Liver (tissue), 8 donors: ENCODE measurements at regions not wholly inside any gene's neighbourhood (a gene's known extent, or its start where the extent isn't known, plus 50 kb on each side); places are given as distances from the start of the nearest gene placed in this dataset.

ENCODE experiments used
- DNase-seq: peaks from one replicate; pipeline ENCODE4 v3.0.0-alpha.2; 2017; ENCODE audit warnings: low spot score
- H3K27ac ChIP-seq, 2 donors: one replicate each; pipeline ENCODE4 v1.7.0; 2013; ENCODE audit warnings: inconsistent platforms in 2 of 2, low read length in 2 of 2, control low read depth in 1 of 2, low read depth in 1 of 2, mild to moderate bottlenecking in 1 of 2
- H3K27me3 ChIP-seq, 4 donors: one replicate each; pipeline versions ENCODE4 v1.6.1 to v1.7.0; 2013; ENCODE audit warnings: low read length in 3 of 4, inconsistent platforms in 1 of 4, mild to moderate bottlenecking in 1 of 4, moderate library complexity in 1 of 4; ENCODE audit not compliant: control insufficient read depth in 4 of 4, insufficient read depth in 4 of 4
- H3K36me3 ChIP-seq, 4 donors: one replicate each; pipeline versions ENCODE4 v1.6.1 to v1.7.0; 2013; ENCODE audit warnings: low read length in 3 of 4, mild to moderate bottlenecking in 3 of 4, low read depth in 1 of 4, moderate library complexity in 1 of 4; ENCODE audit not compliant: control insufficient read depth in 4 of 4, insufficient read depth in 3 of 4
- H3K4me1 ChIP-seq, 4 donors: one replicate each; pipeline versions ENCODE4 v1.6.1 to v1.7.0; 2013; ENCODE audit warnings: low read length in 3 of 4, mild to moderate bottlenecking in 3 of 4, moderate library complexity in 1 of 4; ENCODE audit not compliant: control insufficient read depth in 4 of 4, insufficient read depth in 4 of 4
- H3K4me3 ChIP-seq, 3 donors: one replicate each; pipeline versions ENCODE4 v1.6.1 to v1.7.0; 2013; ENCODE audit warnings: low read length in 3 of 3, control low read depth in 1 of 3, low read depth in 1 of 3, mild to moderate bottlenecking in 1 of 3
- H3K9ac ChIP-seq, 2 donors: one replicate each; pipeline ENCODE4 v1.7.0; 2013; ENCODE audit warnings: low read length in 2 of 2, mild to moderate bottlenecking in 2 of 2, moderate library complexity in 2 of 2, control low read depth in 1 of 2, low read depth in 1 of 2
- H3K9me3 ChIP-seq, 4 donors: one replicate each; pipeline versions ENCODE4 v1.6.1 to v1.7.0; 2013; ENCODE audit warnings: low read length in 3 of 4; ENCODE audit not compliant: control insufficient read depth in 4 of 4
- ATF3 ChIP-seq: IDR thresholded peaks from 2 replicates; pipeline ENCODE4 v1.6.1; 2016; ENCODE audit warnings: antibody characterized with exemption
- CTCF ChIP-seq: fragments of 150-350 bp; IDR thresholded peaks from 2 replicates; pipeline ENCODE4 v1.5.1; 2017; ENCODE audit warnings: improper control_type of control experiment, low read depth, low read length; ENCODE audit not compliant: missing input control
- EGR1 ChIP-seq, 2 donors: IDR thresholded peaks; 2 replicates each; pipeline ENCODE4 v1.6.1; 2016 to 2018; ENCODE audit warnings: antibody characterized with exemption in 2 of 2, low read depth in 2 of 2
- FOXA1 ChIP-seq: IDR thresholded peaks from 2 replicates; pipeline ENCODE4 v1.6.1; 2016; ENCODE audit warnings: antibody characterized with exemption
- FOXA2 ChIP-seq: IDR thresholded peaks from 2 replicates; pipeline ENCODE4 v1.6.1; 2016; ENCODE audit warnings: antibody characterized with exemption
- HNF4A ChIP-seq, 2 donors: conservative IDR thresholded peaks; 2 replicates each; pipeline ENCODE4 v1.6.1; 2016; ENCODE audit warnings: antibody characterized with exemption in 2 of 2, mild to moderate bottlenecking in 2 of 2
- HNF4G ChIP-seq: IDR thresholded peaks from 2 replicates; pipeline ENCODE4 v1.6.1; 2016; ENCODE audit warnings: antibody characterized with exemption
- JUND ChIP-seq, 2 donors: IDR thresholded peaks; 2 replicates each; pipeline ENCODE4 v1.6.1; 2016; ENCODE audit warnings: antibody characterized with exemption in 2 of 2
- MAX ChIP-seq: IDR thresholded peaks from 2 replicates; pipeline ENCODE4 v1.6.1; 2016; ENCODE audit warnings: antibody characterized with exemption
- NR2F2 ChIP-seq: IDR thresholded peaks from 2 replicates; pipeline ENCODE4 v1.6.1; 2016; ENCODE audit warnings: antibody characterized with exemption
- RAD21 ChIP-seq, 2 donors: IDR thresholded peaks; 2 replicates each; pipeline ENCODE4 v1.6.1; 2016; ENCODE audit warnings: antibody characterized with exemption in 2 of 2, mild to moderate bottlenecking in 2 of 2
- RXRA ChIP-seq, 2 donors: IDR thresholded peaks; 2 replicates each; pipeline ENCODE4 v1.6.1; 2017 to 2018; ENCODE audit warnings: antibody characterized with exemption in 2 of 2, mild to moderate bottlenecking in 1 of 2
- TAF1 ChIP-seq: conservative IDR thresholded peaks from 2 replicates; pipeline ENCODE4 v1.6.1; 2016; ENCODE audit warnings: antibody characterized with exemption, mild to moderate bottlenecking
- YY1 ChIP-seq: IDR thresholded peaks from 2 replicates; pipeline ENCODE4 v1.6.1; 2016; ENCODE audit warnings: antibody characterized with exemption, mild to moderate bottlenecking
- ZBTB33 ChIP-seq: IDR thresholded peaks from 2 replicates; pipeline ENCODE4 v1.6.1; 2016; ENCODE audit warnings: antibody characterized with exemption
- WGBS: extraction: QIAGEN DNeasy Blood & Tissue Kit; methylation state at CpG from one replicate; pipeline ENCODE4 v1.1.7; 2013; 5-methylcytosine and 5-hydroxymethylcytosine counted together
- donor health status: healthy.
- donor health status: healthy.
- donor health status: healthy.
- donor health status: healthy.
- donor health status: healthy.

- no peaks in the 10 kb centered on the region for H3K9me3 ChIP-seq
- no peaks in the 10 kb centered on the region for H3K4me1 ChIP-seq
- no peak overlapping the region for H3K9ac ChIP-seq
- H3K27me3 ChIP-seq = no peaks in the 10 kb centered on the region
- no peak for DNase-seq
- TF ChIP-seq ZBTB33 (no peak), YY1 (no peak), FOXA2 (no peak), FOXA1 (no peak), NR2F2 (no peak), HNF4G (no peak), MAX (no peak), EGR1 (IDR thresholded peaks at IDR 0.05; ENCODE audit: low read depth in 2 of 2) (no peak), JUND (IDR thresholded peaks at IDR 0.05) (no peak), TAF1 (no peak)
- no peak overlapping the region for H3K27ac ChIP-seq
- H3K36me3 ChIP-seq = no peaks in the 10 kb centered on the region
- no peak overlapping the region for H3K4me3 ChIP-seq
- 85% methylated on average over 6 of the region's 6 CpGs for WGBS
Observed at GRCh38 chr20:60352596-60352995, 394.4 kb downstream of the CDH26 start.

GRCh38 chr20:60354024-60354580 is 395.9 kb downstream of the CDH26 start:
- WGBS = 64% methylated on average over 5 of the region's 5 CpGs
- H3K9me3 ChIP-seq = no peaks in the 10 kb centered on the region
- H3K9ac ChIP-seq = no peak overlapping the region
- no peak for DNase-seq
- H3K27ac ChIP-seq = no peak overlapping the region
- no peaks in the 10 kb centered on the region for H3K4me1 ChIP-seq
- H3K27me3 ChIP-seq = no peaks in the 10 kb centered on the region
- TF ChIP-seq RXRA (IDR thresholded peaks at IDR 0.05) (no peak), CTCF (no peak), JUND (IDR thresholded peaks at IDR 0.05) (no peak), NR2F2 (no peak), HNF4A (conservative IDR thresholded peaks at IDR 0.05) (no peak)
- H3K4me3 ChIP-seq = no peak overlapping the region
- no peaks in the 10 kb centered on the region for H3K36me3 ChIP-seq

GRCh38 chr20:60358101-60358500 is 399.9 kb downstream of the CDH26 start:
- WGBS = 75% methylated on average over 4 of the region's 4 CpGs
- H3K9ac ChIP-seq = no peak overlapping the region
- H3K27me3 ChIP-seq = no peaks in the 10 kb centered on the region
- H3K9me3 ChIP-seq = no peaks in the 10 kb centered on the region
- no peak overlapping the region for H3K27ac ChIP-seq
- no peaks in the 10 kb centered on the region for H3K36me3 ChIP-seq
- no peaks in the 10 kb centered on the region for H3K4me1 ChIP-seq
- H3K4me3 ChIP-seq = no peak overlapping the region
- DNase-seq = no peak
- TF ChIP-seq ATF3 = no peak
- no peak for TF ChIP-seq MAX
- no peak for TF ChIP-seq CTCF
- no peak for TF ChIP-seq ZBTB33
- TF ChIP-seq FOXA2 = no peak
- no peak for TF ChIP-seq FOXA1
- TF ChIP-seq JUND (IDR thresholded peaks at IDR 0.05) = no peak
- TF ChIP-seq RXRA (IDR thresholded peaks at IDR 0.05) = no peak
- TF ChIP-seq EGR1 (IDR thresholded peaks at IDR 0.05; ENCODE audit: low read depth in 2 of 2) = no peak
- no peak for TF ChIP-seq NR2F2
- TF ChIP-seq HNF4A (conservative IDR thresholded peaks at IDR 0.05) = no peak
- TF ChIP-seq RAD21 (IDR thresholded peaks at IDR 0.05) = no peak
- no peak for TF ChIP-seq HNF4G
